ENCODE measurements at regions not wholly inside any gene's neighbourhood (a gene's known extent, or its start where the extent isn't known, plus 50 kb on each side); places are given as distances from the start of the nearest gene placed in this dataset.

GRCh38 chr10:91683975-91684374, 51.1 kb upstream of the PPP1R3C start:
- peak overlapping the region; percentile 88 for H3K27ac Mint-ChIP-seq (ENCODE audit: unreplicated experiment)
- H2AFZ ChIP-seq (ENCODE audit: low read depth, low read length) = peak overlapping the region; percentile 52
- no peak overlapping the region for H3K4me3 ChIP-seq (ENCODE audit: insufficient read depth, low read depth, low read length)

GRCh38 chr10:91682912-91683311, 50.0 kb upstream of the PPP1R3C start:
- H3K4me3 Mint-ChIP-seq (ENCODE audit: unreplicated experiment) = no peak overlapping the region
- H3K4me3 ChIP-seq (ENCODE audit: insufficient read depth, low read depth, low read length) = no peak overlapping the region
- no peaks in the 10 kb centered on the region for H3K36me3 ChIP-seq (ENCODE audit: insufficient read depth, low read length)
- peaks cover 7% of the 10 kb centered on the region for H3K27me3 Mint-ChIP-seq (ENCODE audit: low read depth, unreplicated experiment)
- peaks cover 20% of the 10 kb centered on the region for H3K4me1 Mint-ChIP-seq (ENCODE audit: low read depth, unreplicated experiment)
- no peak overlapping the region for H2AFZ ChIP-seq (ENCODE audit: low read depth, low read length)
- no peaks in the 10 kb centered on the region for H3K9me3 Mint-ChIP-seq (ENCODE audit: unreplicated experiment)
- no peak overlapping the region for H3K4me2 ChIP-seq (ENCODE audit: low read length)
- H3K27me3 ChIP-seq (ENCODE audit: insufficient read depth, low read length) = no peaks in the 10 kb centered on the region
- H3K27ac ChIP-seq (ENCODE audit: low read depth, low read length) = no peak overlapping the region
- no peak for FAIRE-seq
- no peak for TF ChIP-seq CTCF (IDR thresholded peaks at IDR 0.05; ENCODE audit: insufficient read depth, low read depth, low read length)
- no peak for TF ChIP-seq EZH2 (IDR thresholded peaks at IDR 0.05; ENCODE audit: insufficient read depth, low read length)
- H3K9ac ChIP-seq (ENCODE audit: low read length) = no peak overlapping the region
- H3K27ac Mint-ChIP-seq (ENCODE audit: unreplicated experiment) = no peak overlapping the region
- H3K4me1 ChIP-seq (ENCODE audit: insufficient read depth, low read length) = peaks cover 16% of the 10 kb centered on the region
- no peaks in the 10 kb centered on the region for H4K20me1 ChIP-seq (ENCODE audit: insufficient read depth, low read length)
- no peaks in the 10 kb centered on the region for H3K79me2 ChIP-seq (ENCODE audit: insufficient read depth, low read length)
- H3K36me3 Mint-ChIP-seq (ENCODE audit: low read depth, unreplicated experiment) = no peaks in the 10 kb centered on the region
- no peak for DNase-seq (ENCODE audit: low read depth)
- no peaks in the 10 kb centered on the region for H3K9me3 ChIP-seq (ENCODE audit: insufficient read depth, low read depth, low read length)

More at GRCh38 chr10:91683975-91684374, 51.1 kb upstream of the PPP1R3C start:
- Histone ChIP-seq H3K79me2 (ENCODE audit: insufficient read depth, low read length) (no peaks in the 10 kb centered on the region), H3K27me3 (ENCODE audit: insufficient read depth, low read length) (no peaks in the 10 kb centered on the region), H4K20me1 (ENCODE audit: insufficient read depth, low read length) (no peaks in the 10 kb centered on the region), H3K36me3 (ENCODE audit: insufficient read depth, low read length) (no peaks in the 10 kb centered on the region), H3K4me2 (ENCODE audit: low read length) (peak overlapping the region; percentile 66), H3K9ac (ENCODE audit: low read length) (no peak overlapping the region), H3K27ac (ENCODE audit: low read depth, low read length) (no peak overlapping the region), H3K4me1 (ENCODE audit: insufficient read depth, low read length) (peaks cover 16% of the 10 kb centered on the region), H3K9me3 (ENCODE audit: insufficient read depth, low read depth, low read length) (no peaks in the 10 kb centered on the region)
- no peak for TF ChIP-seq EZH2 (IDR thresholded peaks at IDR 0.05; ENCODE audit: insufficient read depth, low read length)
- no peak for TF ChIP-seq CTCF (IDR thresholded peaks at IDR 0.05; ENCODE audit: insufficient read depth, low read depth, low read length)
- Mint-ChIP-seq H3K4me3 (ENCODE audit: unreplicated experiment) (peak overlapping the region; percentile 47), H3K4me1 (ENCODE audit: low read depth, unreplicated experiment) (peaks cover 20% of the 10 kb centered on the region), H3K27me3 (ENCODE audit: low read depth, unreplicated experiment) (peaks cover 2% of the 10 kb centered on the region), H3K36me3 (ENCODE audit: low read depth, unreplicated experiment) (no peaks in the 10 kb centered on the region), H3K9me3 (ENCODE audit: unreplicated experiment) (no peaks in the 10 kb centered on the region)
- DNase-seq (ENCODE audit: low read depth) = peak; percentile 85
- peak; percentile 82 for FAIRE-seq

Data from astrocyte (in vitro differentiated cells and primary cell).